ENCODE measurements at regions not wholly inside any gene's neighbourhood (a gene's known extent, or its start where the extent isn't known, plus 50 kb on each side); places are given as distances from the start of the nearest gene placed in this dataset.

DNA sequence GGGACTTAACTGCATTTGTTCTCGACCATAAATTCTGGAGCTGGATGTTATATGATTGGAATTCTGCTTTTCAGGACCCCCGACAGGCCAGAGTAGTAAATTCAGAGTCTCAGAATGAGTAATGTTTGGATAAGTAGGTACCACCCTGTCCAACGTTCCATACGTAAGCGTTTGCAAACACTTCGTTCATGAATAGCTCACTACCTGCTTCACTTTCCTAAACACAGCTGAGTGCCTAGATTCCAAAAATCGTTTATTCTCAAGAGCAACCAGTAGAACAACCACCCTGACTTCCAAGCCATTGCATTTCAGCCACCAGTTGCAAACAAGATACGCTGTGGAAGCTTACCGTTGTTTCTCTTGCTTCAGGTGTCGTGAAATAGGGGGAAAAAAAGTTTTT, 101.3 kb upstream of the DMRT1 start:
- TF ChIP-seq POLR2A (IDR thresholded peaks at IDR 0.05; ENCODE audit: low read depth, low read length) (no peak), TAF1 (IDR thresholded peaks at IDR 0.05; ENCODE audit: low read depth, low read length) (no peak), POLR2AphosphoS5 (IDR thresholded peaks at IDR 0.05; ENCODE audit: low read depth, low read length) (no peak), SPI1 (IDR thresholded peaks at IDR 0.05; ENCODE audit: low read depth, low read length) (no peak), PAX5 (IDR thresholded peaks at IDR 0.05; ENCODE audit: insufficient read depth, low read length, severe bottlenecking) (no peak)

All from GM12891 (cell line).